ENCODE measurements at regions not wholly inside any gene's neighbourhood (a gene's known extent, or its start where the extent isn't known, plus 50 kb on each side); places are given as distances from the start of the nearest gene placed in this dataset.

DNA sequence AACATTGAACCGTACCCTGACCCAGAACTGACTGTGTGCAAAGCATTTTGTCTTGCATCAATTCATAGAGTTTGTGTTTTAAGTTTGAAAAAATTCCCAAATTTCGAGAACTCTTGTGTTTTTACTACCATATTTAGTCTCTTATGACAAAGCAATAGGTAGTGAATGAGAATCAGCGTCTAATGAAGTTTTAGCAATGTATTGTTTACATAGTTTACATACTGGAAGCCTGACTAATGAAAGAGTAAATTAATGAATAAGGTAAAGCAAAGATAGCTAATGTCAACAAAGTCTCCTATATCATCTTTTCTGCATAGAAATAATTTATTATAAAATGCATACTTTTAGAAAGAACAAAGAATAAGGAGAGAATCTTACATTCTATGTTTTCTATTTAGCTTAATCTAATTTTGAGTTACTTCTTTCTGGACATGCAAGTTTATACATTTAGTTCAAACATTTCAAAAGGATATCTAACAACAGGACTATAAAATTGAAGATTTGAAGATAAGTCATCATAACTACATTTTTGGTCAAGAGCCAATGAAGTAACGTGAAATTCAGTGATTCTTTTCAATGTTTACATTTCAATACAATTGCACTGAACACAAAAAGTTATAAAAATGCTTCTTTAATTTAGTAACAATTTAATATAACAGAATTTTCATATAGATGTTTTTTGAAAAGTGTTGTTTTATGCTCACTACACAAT, 1943.7 kb downstream of the NCAM2 start:
- H3K27ac Mint-ChIP-seq = no peak overlapping the region

DNA sequence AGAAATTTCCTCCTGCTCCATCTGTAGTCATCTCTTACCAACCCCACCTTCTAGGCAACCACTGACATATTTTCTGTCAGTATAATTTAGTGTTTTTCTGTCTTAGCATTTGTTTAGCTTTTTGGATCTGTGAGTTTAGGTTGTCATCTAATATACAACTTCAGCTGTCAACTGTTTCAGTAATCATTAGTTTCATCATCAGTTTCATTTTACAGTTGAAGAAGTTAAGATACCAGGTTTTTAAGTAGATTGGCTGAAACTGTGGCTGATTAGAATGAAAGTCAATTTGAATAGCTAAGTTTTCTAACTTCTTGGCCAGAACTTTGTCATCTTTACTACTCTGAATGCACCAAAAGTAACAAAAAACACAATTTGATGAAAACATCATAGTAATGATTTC, 1957.3 kb downstream of the NCAM2 start:
- Mint-ChIP-seq H3K9me3 (peaks cover 7% of the 10 kb centered on the region), H3K4me3 (no peak overlapping the region), H3K4me1 (no peaks in the 10 kb centered on the region), H3K36me3 (ENCODE audit: low read depth) (no peaks in the 10 kb centered on the region), H3K27me3 (no peaks in the 10 kb centered on the region), H3K27ac (no peak overlapping the region)
- no peak for ATAC-seq (replicated peaks)

More for the DNA sequence above, 1943.7 kb downstream of the NCAM2 start:
- H3K4me1 Mint-ChIP-seq = no peaks in the 10 kb centered on the region
- no peak for ATAC-seq (replicated peaks)
- H3K36me3 Mint-ChIP-seq (ENCODE audit: low read depth) = no peaks in the 10 kb centered on the region
- no peak overlapping the region for H3K4me3 Mint-ChIP-seq
- no peaks in the 10 kb centered on the region for H3K27me3 Mint-ChIP-seq
- peaks cover 8% of the 10 kb centered on the region for H3K9me3 Mint-ChIP-seq

DNA sequence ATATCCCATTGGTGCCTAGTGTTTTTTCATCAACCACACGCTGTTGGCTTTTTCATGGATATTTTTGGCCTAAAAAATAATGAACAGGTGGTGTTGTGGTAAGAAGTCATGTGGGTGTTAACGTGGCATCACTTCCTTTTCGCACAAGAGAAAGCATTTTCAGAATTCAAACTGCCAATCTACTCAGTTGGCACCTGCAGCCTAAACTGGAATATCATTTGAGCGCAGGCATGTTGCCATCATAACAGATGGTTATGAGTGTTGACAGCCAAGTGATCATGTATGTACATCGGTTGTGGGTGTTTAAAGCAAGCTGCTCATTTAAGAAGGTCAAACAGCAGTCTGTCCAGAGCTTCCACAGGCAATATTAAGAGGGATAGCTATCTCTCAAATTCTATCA, 1963.0 kb downstream of the NCAM2 start:
- ATAC-seq (replicated peaks) = no peak
- Mint-ChIP-seq H3K27me3 (no peaks in the 10 kb centered on the region), H3K4me1 (no peaks in the 10 kb centered on the region), H3K27ac (no peak overlapping the region), H3K4me3 (no peak overlapping the region), H3K36me3 (ENCODE audit: low read depth) (no peaks in the 10 kb centered on the region), H3K9me3 (peaks cover 5% of the 10 kb centered on the region)

DNA sequence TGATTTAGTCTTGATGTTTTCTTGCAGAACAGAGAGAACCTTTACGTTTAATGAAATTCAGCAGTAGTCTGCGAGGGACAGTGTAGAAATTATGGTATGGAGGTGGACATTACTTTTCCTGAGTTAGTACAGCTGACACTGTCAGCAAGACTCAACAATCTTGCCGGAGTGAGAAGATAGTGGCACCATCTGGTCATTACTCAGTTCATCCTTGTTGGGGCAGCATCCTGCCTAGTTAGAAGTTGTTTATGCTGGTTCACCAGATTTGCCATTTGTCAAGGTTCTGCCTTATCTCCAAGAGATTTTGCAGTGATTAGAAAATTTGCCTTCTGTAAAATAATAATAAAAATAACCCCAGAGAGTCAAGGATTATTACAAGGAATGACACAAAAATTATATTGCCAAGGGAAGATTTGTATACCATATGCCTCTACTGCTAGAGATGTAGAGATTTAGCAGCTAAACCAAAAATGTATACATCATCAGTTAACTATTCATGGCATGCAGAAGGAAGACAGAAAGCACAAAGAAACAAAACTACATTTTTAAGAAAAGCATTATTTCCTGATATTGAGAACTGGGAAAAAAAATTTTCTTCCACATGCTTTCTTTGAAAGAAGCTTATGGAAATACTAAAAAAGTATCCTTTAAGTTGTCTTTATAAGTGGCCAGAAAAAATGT, 1967.4 kb downstream of the NCAM2 start:
- Mint-ChIP-seq H3K4me3 (no peak overlapping the region), H3K4me1 (no peaks in the 10 kb centered on the region)
- no peak for ATAC-seq (replicated peaks)

DNA sequence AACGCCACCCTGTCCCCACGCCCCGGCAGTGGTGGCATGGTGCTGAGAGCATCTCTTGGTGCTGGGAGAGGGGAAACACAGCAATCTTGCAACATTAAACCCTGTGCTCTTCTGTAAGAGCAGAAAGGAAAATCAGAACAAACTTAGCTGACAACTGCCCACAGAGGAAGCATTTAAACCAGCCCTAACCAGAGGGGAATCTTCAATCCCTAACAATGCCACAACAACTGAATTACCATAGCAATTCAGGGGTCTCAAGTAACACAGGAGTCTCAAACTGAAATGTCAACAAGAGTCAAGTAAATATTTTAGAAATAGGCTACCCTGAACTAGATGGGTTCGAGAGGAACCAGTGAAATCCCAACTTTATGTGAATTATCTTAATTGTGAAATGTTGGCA, 1983.6 kb downstream of the NCAM2 start:
- peaks cover 19% of the 10 kb centered on the region for H3K9me3 Mint-ChIP-seq
- no peaks in the 10 kb centered on the region for H3K27me3 Mint-ChIP-seq
- H3K4me1 Mint-ChIP-seq = no peaks in the 10 kb centered on the region
- H3K36me3 Mint-ChIP-seq (ENCODE audit: low read depth) = no peaks in the 10 kb centered on the region
- no peak overlapping the region for H3K27ac Mint-ChIP-seq
- no peak overlapping the region for H3K4me3 Mint-ChIP-seq
- ATAC-seq (replicated peaks) = no peak

More for the DNA sequence above, 1967.4 kb downstream of the NCAM2 start:
- Mint-ChIP-seq H3K27ac (no peak overlapping the region), H3K9me3 (peaks cover 10% of the 10 kb centered on the region), H3K27me3 (no peaks in the 10 kb centered on the region), H3K36me3 (ENCODE audit: low read depth) (no peaks in the 10 kb centered on the region)

DNA sequence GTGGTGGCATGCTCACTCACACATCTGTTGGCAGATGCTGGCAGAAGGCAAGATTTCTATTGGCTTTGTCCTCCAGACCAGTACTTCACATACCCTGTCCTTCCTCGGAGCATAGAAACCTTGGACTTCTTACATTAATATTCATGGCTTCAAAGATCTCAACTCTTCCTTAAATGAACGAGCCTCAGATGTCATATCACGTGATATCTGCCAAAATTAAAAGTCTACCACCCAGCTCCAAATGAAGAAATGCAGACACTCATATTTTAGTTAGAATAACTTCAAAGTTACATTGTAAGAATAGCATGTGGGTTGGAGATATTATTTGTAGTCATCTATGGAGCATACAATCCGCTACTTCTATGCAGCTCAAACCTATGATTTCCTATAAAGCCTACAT, 1994.9 kb downstream of the NCAM2 start:
- ATAC-seq (replicated peaks) = no peak
- Mint-ChIP-seq H3K27me3 (no peaks in the 10 kb centered on the region), H3K9me3 (no peaks in the 10 kb centered on the region), H3K4me1 (no peaks in the 10 kb centered on the region), H3K36me3 (ENCODE audit: low read depth) (no peaks in the 10 kb centered on the region), H3K4me3 (no peak overlapping the region), H3K27ac (no peak overlapping the region)

DNA sequence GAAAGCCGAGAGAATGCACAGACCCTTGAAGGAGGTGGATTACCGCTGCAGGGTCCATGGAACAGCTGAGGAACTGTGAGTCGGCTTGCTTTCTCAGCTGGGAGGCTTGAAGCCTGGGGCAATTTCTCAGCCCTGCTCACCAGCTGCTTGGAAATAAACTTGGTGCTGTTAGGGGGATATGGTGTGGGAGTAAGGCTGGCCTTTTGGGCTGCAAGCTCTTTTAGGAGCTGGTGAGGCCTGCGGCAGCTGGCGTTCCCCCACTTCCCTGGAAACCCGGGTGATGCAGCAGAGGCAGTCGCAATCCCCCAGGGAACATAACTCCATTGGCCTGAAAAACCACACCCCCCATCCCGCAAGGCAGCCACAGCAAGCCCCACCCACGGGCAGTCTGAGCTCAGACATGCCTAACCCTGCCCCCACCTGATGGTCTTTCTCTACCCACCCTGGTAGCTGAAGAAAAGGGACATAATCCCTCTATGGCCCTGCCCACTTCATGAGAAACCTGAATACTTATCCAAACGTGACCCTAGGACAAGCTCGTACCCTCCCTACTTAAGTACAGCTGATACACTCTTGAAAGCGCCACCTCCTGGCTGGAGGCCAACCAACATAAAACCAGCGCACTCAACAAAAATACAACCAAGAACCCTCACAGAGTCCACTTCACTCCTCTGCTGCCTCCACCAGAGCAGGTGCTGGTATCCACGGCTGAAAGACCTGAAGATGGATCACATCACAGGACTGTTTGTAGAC, 1995.8 kb downstream of the NCAM2 start:
- ATAC-seq (replicated peaks) = no peak
- H3K27ac Mint-ChIP-seq = no peak overlapping the region
- H3K4me1 Mint-ChIP-seq = no peaks in the 10 kb centered on the region
- H3K36me3 Mint-ChIP-seq (ENCODE audit: low read depth) = no peaks in the 10 kb centered on the region
- H3K9me3 Mint-ChIP-seq = no peaks in the 10 kb centered on the region
- no peaks in the 10 kb centered on the region for H3K27me3 Mint-ChIP-seq
- no peak overlapping the region for H3K4me3 Mint-ChIP-seq

DNA sequence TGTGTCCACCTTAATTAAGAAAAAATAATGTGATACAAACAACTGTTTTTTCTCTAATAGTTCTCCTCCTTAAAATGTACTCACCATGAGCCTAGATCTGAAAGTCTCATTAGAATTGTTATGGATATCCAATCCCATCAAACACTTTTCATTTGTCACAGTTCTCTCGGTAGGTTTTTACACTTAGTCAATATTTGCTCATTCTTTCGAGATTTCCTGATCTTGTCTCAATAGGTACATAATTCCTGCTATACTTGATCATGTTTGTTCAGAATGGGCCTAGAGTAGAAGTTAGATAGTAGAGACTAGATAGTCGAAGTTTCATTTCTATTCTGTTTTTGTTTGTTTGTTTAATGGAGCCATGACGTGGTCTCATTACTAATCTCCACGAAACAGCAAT, 2005.7 kb downstream of the NCAM2 start:
- H3K9me3 Mint-ChIP-seq = peaks cover 3% of the 10 kb centered on the region
- H3K27ac Mint-ChIP-seq = no peak overlapping the region
- H3K4me1 Mint-ChIP-seq = no peaks in the 10 kb centered on the region
- no peak overlapping the region for H3K4me3 Mint-ChIP-seq
- H3K27me3 Mint-ChIP-seq = no peaks in the 10 kb centered on the region
- no peak for ATAC-seq (replicated peaks)
- no peaks in the 10 kb centered on the region for H3K36me3 Mint-ChIP-seq (ENCODE audit: low read depth)

DNA sequence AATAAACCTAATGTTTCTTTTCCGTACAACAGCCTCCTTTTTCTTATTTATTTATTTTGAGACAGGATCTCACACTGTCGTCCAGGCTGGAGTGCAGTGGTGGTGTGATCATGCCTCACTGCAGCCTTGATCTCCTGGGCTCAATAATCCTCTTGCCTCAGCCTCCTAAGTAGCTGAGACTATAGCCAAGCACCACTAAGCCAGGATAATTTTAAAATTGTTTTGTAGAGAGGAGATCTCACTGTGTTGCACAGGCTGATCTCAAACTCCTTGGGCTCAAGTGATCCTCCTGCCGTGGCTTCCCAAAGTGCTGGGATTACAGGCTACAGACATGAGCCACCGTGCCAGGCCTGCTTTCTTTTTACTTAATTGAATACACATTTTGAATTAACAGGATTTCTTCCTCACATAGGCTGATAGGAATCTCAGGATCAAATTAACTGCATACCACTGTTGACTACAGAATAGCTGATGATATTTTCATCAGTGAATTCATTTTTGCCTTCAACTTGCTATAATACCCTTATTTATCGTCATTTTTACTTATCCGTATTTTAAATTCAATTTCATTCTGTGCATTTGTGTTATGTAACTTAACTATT, 2010.5 kb downstream of the NCAM2 start:
- Mint-ChIP-seq H3K4me3 (no peak overlapping the region), H3K9me3 (peaks cover 6% of the 10 kb centered on the region), H3K27me3 (no peaks in the 10 kb centered on the region), H3K4me1 (no peaks in the 10 kb centered on the region), H3K27ac (no peak overlapping the region), H3K36me3 (ENCODE audit: low read depth) (no peaks in the 10 kb centered on the region)
- ATAC-seq (replicated peaks) = no peak

DNA sequence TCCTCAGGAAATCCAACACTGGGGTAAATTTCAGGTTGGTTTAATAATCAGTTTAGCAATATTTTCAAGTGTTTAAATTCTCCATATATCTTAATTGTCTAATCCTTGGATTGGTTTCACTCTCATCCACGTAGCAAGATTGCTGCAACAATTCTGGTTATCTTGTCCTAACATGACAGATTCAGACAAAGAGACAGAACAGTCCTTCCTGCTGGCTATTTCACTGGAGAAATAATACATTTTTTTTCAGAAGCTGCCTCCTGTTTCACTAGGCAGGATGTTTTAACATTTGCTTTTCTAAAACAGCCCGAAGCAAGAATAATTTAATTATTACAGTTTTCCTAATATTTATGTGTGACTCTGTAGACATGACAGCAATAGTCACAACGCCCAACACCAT, 2011.2 kb downstream of the NCAM2 start:
- H3K36me3 Mint-ChIP-seq (ENCODE audit: low read depth) = no peaks in the 10 kb centered on the region
- H3K4me1 Mint-ChIP-seq = no peaks in the 10 kb centered on the region
- no peak overlapping the region for H3K27ac Mint-ChIP-seq
- no peak for ATAC-seq (replicated peaks)
- H3K27me3 Mint-ChIP-seq = no peaks in the 10 kb centered on the region
- peaks cover 3% of the 10 kb centered on the region for H3K9me3 Mint-ChIP-seq
- H3K4me3 Mint-ChIP-seq = no peak overlapping the region

DNA sequence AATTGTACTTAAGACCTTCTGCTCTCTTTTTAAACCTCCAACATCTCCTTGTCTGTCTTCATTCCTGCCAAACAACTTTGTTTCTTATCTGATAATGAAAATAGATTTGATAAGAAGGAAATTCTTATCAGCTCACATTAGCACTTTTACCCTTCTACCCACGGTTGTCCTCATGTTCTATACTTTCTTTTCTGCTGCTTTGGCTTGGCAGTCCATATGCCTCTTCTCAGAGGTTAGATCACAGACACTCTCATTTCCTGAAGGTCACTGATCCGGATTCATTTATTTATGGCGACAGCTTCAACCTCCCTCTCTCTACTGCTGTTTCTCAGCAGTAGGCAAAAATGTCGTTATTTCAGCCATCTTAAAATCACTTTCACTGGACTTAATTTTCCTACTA, 2015.8 kb downstream of the NCAM2 start:
- no peaks in the 10 kb centered on the region for H3K4me1 Mint-ChIP-seq
- no peak overlapping the region for H3K4me3 Mint-ChIP-seq
- H3K9me3 Mint-ChIP-seq = peaks cover 3% of the 10 kb centered on the region
- no peak for ATAC-seq (replicated peaks)
- H3K27ac Mint-ChIP-seq = no peak overlapping the region
- H3K27me3 Mint-ChIP-seq = no peaks in the 10 kb centered on the region
- H3K36me3 Mint-ChIP-seq (ENCODE audit: low read depth) = no peaks in the 10 kb centered on the region

DNA sequence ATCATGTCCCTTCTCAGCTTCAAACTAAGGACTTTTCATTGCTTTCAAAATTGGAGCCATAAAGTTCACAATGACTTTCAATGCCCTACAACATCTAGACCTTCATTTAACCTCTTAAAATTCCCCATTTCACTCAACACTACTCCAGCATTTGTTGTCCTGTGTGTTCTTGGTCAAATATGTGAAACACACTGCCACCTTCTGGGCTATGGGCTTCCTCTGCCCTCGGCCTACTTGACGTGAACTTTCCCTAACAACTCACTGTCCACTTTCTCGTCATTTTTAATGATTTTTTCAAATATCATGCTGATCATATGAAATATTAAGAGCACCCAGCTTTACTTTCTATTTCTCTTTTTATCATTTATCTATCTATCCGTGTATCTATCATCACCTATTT, 2018.4 kb downstream of the NCAM2 start:
- H3K9me3 Mint-ChIP-seq = peaks cover 2% of the 10 kb centered on the region
- ATAC-seq (replicated peaks) = no peak
- no peaks in the 10 kb centered on the region for H3K4me1 Mint-ChIP-seq
- no peak overlapping the region for H3K4me3 Mint-ChIP-seq
- H3K27ac Mint-ChIP-seq = no peak overlapping the region
- H3K36me3 Mint-ChIP-seq (ENCODE audit: low read depth) = no peaks in the 10 kb centered on the region
- H3K27me3 Mint-ChIP-seq = no peaks in the 10 kb centered on the region

DNA sequence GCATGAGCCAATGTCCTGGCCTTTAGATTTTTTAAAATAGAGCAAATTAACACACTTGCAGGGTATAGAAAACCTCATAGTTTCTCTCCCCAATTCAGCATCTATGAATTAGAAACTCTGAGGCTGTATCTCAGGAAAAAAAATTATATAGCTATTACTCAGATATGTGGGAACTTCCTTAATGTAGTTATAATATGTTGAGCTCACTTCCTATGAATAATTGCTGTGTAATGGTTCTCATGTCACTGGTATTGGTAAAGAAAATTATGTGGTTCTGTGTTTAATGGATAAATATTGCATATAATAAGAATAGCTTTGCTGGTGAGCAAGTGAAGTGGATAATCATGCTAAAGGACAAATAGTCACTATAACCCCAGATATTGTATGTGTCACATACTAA, 2019.8 kb downstream of the NCAM2 start:
- no peak for ATAC-seq (replicated peaks)

DNA sequence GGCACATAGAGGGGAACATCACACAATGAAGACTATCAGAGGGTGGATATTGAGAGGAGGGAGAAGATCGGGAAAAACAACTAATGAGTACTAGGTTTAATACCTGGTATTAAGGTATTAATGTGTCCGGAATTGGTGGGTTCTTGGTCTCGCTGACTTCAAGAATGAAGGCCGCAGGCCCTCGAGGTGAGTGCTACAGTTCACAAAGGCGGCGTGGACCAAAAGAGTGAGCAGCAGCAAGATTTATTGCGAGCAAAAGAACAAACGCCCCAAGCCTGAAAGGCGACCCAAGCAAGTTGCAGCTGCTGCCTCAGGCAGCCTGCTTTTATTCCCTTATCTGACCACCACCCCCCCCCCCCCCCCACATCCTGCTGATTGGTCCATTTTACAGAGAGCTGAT, 2022.8 kb downstream of the NCAM2 start:
- H3K4me1 Mint-ChIP-seq = no peaks in the 10 kb centered on the region
- H3K27ac Mint-ChIP-seq = no peak overlapping the region
- peaks cover 5% of the 10 kb centered on the region for H3K9me3 Mint-ChIP-seq
- no peak for ATAC-seq (replicated peaks)
- no peaks in the 10 kb centered on the region for H3K27me3 Mint-ChIP-seq
- H3K36me3 Mint-ChIP-seq (ENCODE audit: low read depth) = no peaks in the 10 kb centered on the region
- no peak overlapping the region for H3K4me3 Mint-ChIP-seq

More for the DNA sequence above, 2019.8 kb downstream of the NCAM2 start:
- no peak overlapping the region for H3K27ac Mint-ChIP-seq
- H3K36me3 Mint-ChIP-seq (ENCODE audit: low read depth) = no peaks in the 10 kb centered on the region
- H3K27me3 Mint-ChIP-seq = no peaks in the 10 kb centered on the region
- H3K9me3 Mint-ChIP-seq = peaks cover 3% of the 10 kb centered on the region
- no peak overlapping the region for H3K4me3 Mint-ChIP-seq
- no peaks in the 10 kb centered on the region for H3K4me1 Mint-ChIP-seq

DNA sequence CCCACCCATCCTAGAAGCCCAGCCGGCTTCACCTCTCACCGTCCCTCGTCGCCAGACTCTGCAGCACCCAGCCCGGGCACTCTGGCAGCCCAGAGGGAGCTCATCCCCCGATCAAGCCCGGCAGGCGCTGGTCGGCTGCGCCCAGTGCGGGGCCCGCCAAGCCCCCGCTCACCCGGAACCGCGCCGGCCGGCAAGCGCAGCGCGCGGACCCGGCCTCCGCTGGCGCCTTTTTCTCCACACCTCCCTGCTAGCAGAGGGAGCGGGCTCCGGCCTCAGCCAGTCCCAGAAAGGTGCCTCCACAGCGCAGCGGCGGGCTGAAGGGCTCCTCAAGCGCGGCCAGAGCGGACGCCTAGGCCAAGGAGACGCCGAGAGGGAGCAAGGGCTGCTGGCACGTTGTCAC, 2023.3 kb downstream of the NCAM2 start:
- H3K9me3 Mint-ChIP-seq = peaks cover 5% of the 10 kb centered on the region
- no peaks in the 10 kb centered on the region for H3K27me3 Mint-ChIP-seq
- no peak for ATAC-seq (replicated peaks)
- H3K36me3 Mint-ChIP-seq (ENCODE audit: low read depth) = no peaks in the 10 kb centered on the region
- H3K27ac Mint-ChIP-seq = no peak overlapping the region
- H3K4me3 Mint-ChIP-seq = no peak overlapping the region
- no peaks in the 10 kb centered on the region for H3K4me1 Mint-ChIP-seq

Measured in activated T-helper 17 cell treated with anti-CD3 and anti-CD28 coated beads, Interleukin-2, amount 50 U/mL, for 72 hours (primary cell).